IPS-NIHi11 (cell line): ENCODE measurements at regions not wholly inside any gene's neighbourhood (a gene's known extent, or its start where the extent isn't known, plus 50 kb on each side); places are given as distances from the start of the nearest gene placed in this dataset.

ENCODE experiments used
- DNase-seq: peaks from one replicate; pipeline ENCODE4 v3.0.0; 2012; ENCODE audit warnings: mixed read lengths, low spot score

- no peak for DNase-seq
Observed at GRCh38 chr21:26224366-26224765, 53.8 kb upstream of the APP start.
